Aorta (tissue), 5 donors: ENCODE measurements at regions not wholly inside any gene's neighbourhood (a gene's known extent, or its start where the extent isn't known, plus 50 kb on each side); places are given as distances from the start of the nearest gene placed in this dataset.

ENCODE experiments used
- ATAC-seq: fragments of 200-7000 bp; cut with Tn5 transposase; one replicate; pipeline ENCODE4 v1.9.1; 2022; ENCODE audit warnings: moderate library complexity; ENCODE audit not compliant: low FRiP score
- DNase-seq, 2 donors: peaks; one replicate each; pipeline ENCODE4 v3.0.0-alpha.2; 2020
- H3K27ac ChIP-seq, 2 donors: one replicate each; pipeline ENCODE4 v1.5.1; 2013; ENCODE audit warnings: low read length in 2 of 2, mild to moderate bottlenecking in 2 of 2, moderate library complexity in 2 of 2, control low read depth in 1 of 2, inconsistent platforms in 1 of 2, low read depth in 1 of 2
- H3K27me3 ChIP-seq, 2 donors: one replicate each; pipeline ENCODE4 v1.6.1; 2013; ENCODE audit warnings: control low read depth in 1 of 2, low read length in 1 of 2, mild to moderate bottlenecking in 1 of 2, moderate library complexity in 1 of 2; ENCODE audit not compliant: insufficient read depth in 2 of 2, control insufficient read depth in 1 of 2
- H3K36me3 ChIP-seq, 2 donors: one replicate each; pipeline ENCODE4 v1.6.1; 2013; ENCODE audit warnings: control low read depth in 1 of 2, low read length in 1 of 2, mild to moderate bottlenecking in 1 of 2; ENCODE audit not compliant: insufficient read depth in 2 of 2, control insufficient read depth in 1 of 2
- H3K4me1 ChIP-seq, 2 donors: one replicate each; pipeline ENCODE4 v1.6.1; 2013; ENCODE audit warnings: low read length in 2 of 2, control low read depth in 1 of 2, mild to moderate bottlenecking in 1 of 2, moderate library complexity in 1 of 2; ENCODE audit not compliant: insufficient read depth in 2 of 2, control insufficient read depth in 1 of 2
- H3K4me3 ChIP-seq, 2 donors: one replicate each; pipeline ENCODE4 v1.5.1; 2013; ENCODE audit warnings: low read length in 2 of 2, control low read depth in 1 of 2, mild to moderate bottlenecking in 1 of 2
- H3K9me3 ChIP-seq: one replicate; pipeline ENCODE4 v1.6.1; 2013; ENCODE audit warnings: mild to moderate bottlenecking, low read length; ENCODE audit not compliant: control insufficient read depth
- WGBS, 2 donors: extraction: QIAGEN DNeasy Blood & Tissue Kit; methylation state at CpG; one replicate each; pipeline ENCODE4 v1.1.7; 2013; 5-methylcytosine and 5-hydroxymethylcytosine counted together
- intact Hi-C, 2 donors: fragments of 100-400 bp; cut with DNase I; formaldehyde crosslinking; loops; one replicate each; pipeline versions ENCODE4 v1.14.2 to v1.15.0; 2022
- donor health status: healthy with polysubstance abuse.
- donor health status: Bipolar disorder and iron deficiency.
- donor health status: DM: no; HTN: no; CAD: no.
- donor health status: DM: no; HTN: no; CAD: no.
- donor health status: DM: yes; HTN: yes; CAD: no.

GRCh38 chr22:34070051-34070450 is 149.8 kb upstream of the LARGE1 start:
- no peak for ATAC-seq
- DNase-seq, result no peak
- Histone ChIP-seq H3K36me3 (no peaks in the 10 kb centered on the region), H3K9me3 (peaks cover 7% of the 10 kb centered on the region), H3K4me1 (no peaks in the 10 kb centered on the region), H3K27me3 (peaks cover 0 to 2% of the 10 kb centered on the region in 2 donors), H3K4me3 (no peak overlapping the region), H3K27ac (no peak overlapping the region)
- 77 to 81% methylated on average over 5 of the region's 5 CpGs for WGBS, 2 donors
- intact Hi-C loops, result no loop called here

DNA sequence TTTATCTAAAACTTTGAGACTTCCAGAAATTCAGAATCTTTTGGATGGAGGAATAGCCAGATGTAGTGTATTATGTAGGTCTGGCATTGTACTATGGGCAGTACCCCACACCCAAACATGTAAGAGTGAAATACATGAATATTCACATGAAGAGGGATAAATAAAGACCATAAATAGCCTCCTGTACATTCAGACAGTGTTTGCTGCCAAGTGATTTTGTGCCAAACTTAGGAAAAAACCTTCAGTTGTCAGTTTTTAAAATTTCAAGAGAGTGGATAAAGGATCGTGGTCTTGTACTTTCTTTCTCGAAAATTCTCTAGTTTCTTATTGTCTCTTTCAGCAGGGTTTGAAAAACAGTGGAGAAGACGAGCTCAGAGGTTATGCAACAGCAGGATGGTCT is 150.3 kb upstream of the LARGE1 start:
- no peaks in the 10 kb centered on the region for H3K4me1 ChIP-seq
- intact Hi-C loops, result no loop called here
- 48 to 68% methylated on average over 3 of the region's 3 CpGs for WGBS, 2 donors
- H3K36me3 ChIP-seq, result no peaks in the 10 kb centered on the region
- peaks cover 7% of the 10 kb centered on the region for H3K9me3 ChIP-seq
- ATAC-seq, result no peak
- peaks cover 0 to 2% of the 10 kb centered on the region in 2 donors for H3K27me3 ChIP-seq
- H3K27ac ChIP-seq, result no peak overlapping the region
- no peak for DNase-seq
- H3K4me3 ChIP-seq, result no peak overlapping the region

- no peak for DNase-seq
- Histone ChIP-seq H3K27me3 (peaks cover 0 to 2% of the 10 kb centered on the region in 2 donors), H3K27ac (no peak overlapping the region), H3K4me1 (no peaks in the 10 kb centered on the region), H3K36me3 (no peaks in the 10 kb centered on the region), H3K9me3 (peaks cover 9% of the 10 kb centered on the region), H3K4me3 (no peak overlapping the region)
- 52 to 71% methylated on average over 4 of the region's 4 CpGs for WGBS, 2 donors
- no peak for ATAC-seq
- intact Hi-C loops, result no loop called here
Observed at GRCh38 chr22:34072585-34072984, 152.3 kb upstream of the LARGE1 start.

GRCh38 chr22:34080433-34080832 is 160.2 kb upstream of the LARGE1 start:
- Histone ChIP-seq H3K27me3 (peaks cover 0 to 2% of the 10 kb centered on the region in 2 donors), H3K36me3 (no peaks in the 10 kb centered on the region), H3K4me1 (no peaks in the 10 kb centered on the region), H3K27ac (no peak overlapping the region), H3K4me3 (no peak overlapping the region), H3K9me3 (peaks cover 1% of the 10 kb centered on the region)
- 75 to 82% methylated on average over 2 of the region's 2 CpGs for WGBS, 2 donors
- DNase-seq, result no peak
- intact Hi-C loops, result no loop called here
- ATAC-seq, result no peak

DNA sequence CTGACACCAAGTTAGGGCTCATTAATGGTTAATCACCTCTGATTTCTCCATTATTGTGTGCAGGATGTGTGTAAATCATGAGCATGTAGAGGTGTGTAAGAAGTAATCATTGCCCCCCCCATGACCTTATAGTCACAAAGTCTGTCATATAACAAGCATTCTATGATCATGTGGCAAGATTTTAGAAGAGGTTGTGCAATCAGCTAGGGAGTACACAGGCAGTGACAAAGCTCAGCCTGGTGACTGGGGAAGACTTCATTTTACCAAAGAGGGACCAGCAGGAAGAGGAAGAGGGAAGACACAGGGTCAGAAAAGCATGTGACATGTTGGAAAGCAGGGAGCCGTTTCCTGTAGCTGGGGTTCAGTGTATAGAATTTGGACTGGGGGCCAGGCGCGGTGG is 176.5 kb upstream of the LARGE1 start:
- Histone ChIP-seq H3K9me3 (no peaks in the 10 kb centered on the region), H3K4me3 (no peak overlapping the region), H3K27ac (no peak overlapping the region), H3K27me3 (no peaks in the 10 kb centered on the region), H3K36me3 (no peaks in the 10 kb centered on the region), H3K4me1 (no peaks in the 10 kb centered on the region)
- DNase-seq (no peak), ATAC-seq (no peak)
- intact Hi-C loops, result no loop called here
- 88 to 92% methylated on average over 3 of the region's 3 CpGs for WGBS, 2 donors

- Histone ChIP-seq H3K27me3 (no peaks in the 10 kb centered on the region), H3K9me3 (no peaks in the 10 kb centered on the region), H3K4me1 (no peaks in the 10 kb centered on the region), H3K36me3 (no peaks in the 10 kb centered on the region), H3K4me3 (no peak overlapping the region), H3K27ac (no peak overlapping the region)
- intact Hi-C loops, result no loop called here
- WGBS, 2 donors, result 26 to 69% methylated on average over 1 of the region's 1 CpG
- ATAC-seq (no peak), DNase-seq (no peak)
Observed at GRCh38 chr22:34099278-34099677, 179.0 kb upstream of the LARGE1 start.

GRCh38 chr22:34102633-34103032 is 182.4 kb upstream of the LARGE1 start:
- Histone ChIP-seq H3K9me3 (no peaks in the 10 kb centered on the region), H3K27ac (no peak overlapping the region), H3K4me3 (no peak overlapping the region), H3K36me3 (no peaks in the 10 kb centered on the region), H3K27me3 (no peaks in the 10 kb centered on the region), H3K4me1 (no peaks in the 10 kb centered on the region)
- intact Hi-C loops, result no loop called here
- 68 to 69% methylated on average over 5 of the region's 5 CpGs for WGBS, 2 donors
- DNase-seq (no peak), ATAC-seq (no peak)

DNA sequence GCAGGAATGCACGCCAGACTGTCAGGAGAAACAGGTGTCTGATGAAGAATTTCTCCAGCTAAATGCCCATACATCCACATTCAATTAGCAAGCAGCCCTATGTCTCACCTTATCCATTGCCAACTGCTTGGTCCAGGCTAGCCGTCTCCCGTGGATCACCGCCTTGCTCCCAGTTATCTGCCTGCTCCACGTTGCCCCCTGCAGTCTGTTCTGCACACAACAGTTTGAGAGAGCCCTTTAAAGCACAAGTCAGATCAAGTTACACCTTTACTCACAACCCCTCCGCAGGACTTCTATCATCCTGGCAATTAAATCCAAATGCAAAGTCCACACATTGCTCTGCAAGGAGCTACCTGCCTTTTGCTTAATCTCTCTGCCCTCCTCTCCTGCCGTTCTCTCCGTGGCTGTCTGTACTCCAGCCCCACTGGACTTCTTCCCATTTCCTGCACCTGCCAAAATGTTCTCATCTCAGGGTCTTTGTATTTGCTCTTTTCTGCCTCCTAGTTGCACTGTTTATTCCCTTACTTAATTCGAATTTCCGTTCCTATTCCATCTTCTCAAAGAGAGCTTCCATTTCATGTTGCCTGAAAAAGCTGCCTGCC is 185.3 kb upstream of the LARGE1 start:
- no peaks in the 10 kb centered on the region for H3K4me1 ChIP-seq
- ATAC-seq, result no peak

DNA sequence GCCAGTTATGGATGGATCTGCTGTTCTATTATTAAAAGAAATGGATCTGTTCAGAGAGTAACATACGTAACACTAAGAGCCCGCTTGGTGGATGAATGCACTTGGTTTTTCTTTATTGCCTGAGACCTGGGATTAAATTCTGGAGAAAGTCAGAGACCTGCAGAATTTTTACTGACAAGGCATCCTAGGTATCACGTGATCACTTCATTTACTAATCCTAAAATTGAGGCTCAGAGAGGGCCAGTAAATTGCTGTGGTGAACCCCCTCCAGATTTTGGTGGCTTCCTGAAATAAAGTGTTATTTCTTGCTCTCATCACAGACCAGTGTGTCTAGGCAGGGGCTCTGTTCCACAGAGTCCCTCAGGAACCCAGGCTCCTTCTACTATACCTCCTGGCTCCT is 187.9 kb upstream of the LARGE1 start:
- Histone ChIP-seq H3K27ac (no peak overlapping the region), H3K4me1 (no peaks in the 10 kb centered on the region), H3K36me3 (no peaks in the 10 kb centered on the region), H3K9me3 (no peaks in the 10 kb centered on the region), H3K4me3 (no peak overlapping the region), H3K27me3 (no peaks in the 10 kb centered on the region)
- DNase-seq (no peak), ATAC-seq (no peak)
- WGBS, 2 donors, result 76 to 82% methylated on average over 3 of the region's 3 CpGs
- intact Hi-C loops, result loop anchor here (5.0 kb wide), 3 partner anchors 181 to 806 kb away; no protein-coding TSS in a partner anchor

More for the DNA sequence above, 185.3 kb upstream of the LARGE1 start:
- intact Hi-C loops, result loop anchor here (2.0 to 5.0 kb wide), 4 partner anchors 178 to 803 kb away; no protein-coding TSS in a partner anchor
- WGBS, 2 donors, result 11 to 12% methylated on average over 10 of the region's 10 CpGs
- Histone ChIP-seq H3K9me3 (no peaks in the 10 kb centered on the region), H3K36me3 (no peaks in the 10 kb centered on the region), H3K4me3 (no peak overlapping the region), H3K27me3 (no peaks in the 10 kb centered on the region), H3K27ac (no peak overlapping the region)
- DNase-seq, result peak; percentile 55 to 76
